Fibroblast of villous mesenchyme (primary cell): ENCODE measurements at regions not wholly inside any gene's neighbourhood (a gene's known extent, or its start where the extent isn't known, plus 50 kb on each side); places are given as distances from the start of the nearest gene placed in this dataset.

Source experiments
- DNase-seq: peaks from one replicate; pipeline ENCODE4 v3.0.0-alpha.2; 2010; ENCODE audit warnings: low read depth
- H3K4me3 ChIP-seq: 2 replicates; pipeline ENCODE4 v1.5.1; 2011; ENCODE audit warnings: low read depth, mild to moderate bottlenecking, low read length
- TF ChIP-seq, protein P1 (sequence below): IDR thresholded peaks from 2 replicates; pipeline ENCODE4 v1.5.1; 2012; ENCODE audit warnings: low read depth, mild to moderate bottlenecking, low read length; ENCODE audit not compliant: insufficient read depth

DNA sequence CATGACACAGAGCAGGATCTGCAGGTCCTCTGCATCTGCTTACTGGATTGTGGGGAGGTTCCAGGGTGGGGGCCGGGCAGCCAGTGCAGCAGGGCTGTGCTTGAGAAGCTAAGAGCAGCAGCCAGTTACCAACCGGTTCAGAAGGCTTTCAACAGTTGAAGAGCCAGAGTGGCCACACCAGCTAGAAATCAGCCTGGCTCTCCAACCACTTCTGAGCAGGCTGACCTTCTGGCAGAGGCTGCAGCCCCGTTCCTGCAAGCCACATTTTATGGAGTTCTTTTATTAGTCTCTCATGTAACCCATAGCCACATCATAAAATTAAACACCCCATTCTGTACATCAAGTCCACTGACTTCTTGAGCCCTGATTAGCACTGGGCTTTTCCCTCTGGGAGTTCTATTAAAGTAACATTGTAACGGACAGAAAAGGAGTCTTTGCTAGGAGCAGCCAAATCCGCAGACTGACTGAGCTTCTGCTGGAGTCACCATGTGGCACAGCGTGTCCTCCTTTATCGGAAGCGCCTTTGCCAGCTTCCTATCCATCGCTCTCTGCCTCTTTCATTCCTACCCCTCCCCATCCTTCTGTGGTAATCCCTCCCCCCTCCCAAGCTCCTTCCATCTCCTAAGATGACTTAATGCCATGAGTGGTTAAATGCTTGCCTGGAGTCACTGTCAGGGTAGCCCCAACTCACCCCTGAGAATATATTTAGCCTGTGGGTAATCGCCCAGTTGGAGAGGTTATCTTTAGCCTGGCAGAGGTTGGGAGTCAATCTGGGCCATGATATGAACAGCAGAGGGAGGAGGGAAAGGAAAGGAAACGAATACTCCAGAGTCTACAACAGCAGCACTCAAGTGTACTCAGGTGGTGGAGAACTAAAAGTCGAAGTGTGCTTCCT lies 138.5 kb upstream of the HES1 start:
- H3K4me3 ChIP-seq, result no peak overlapping the region
- TF ChIP-seq, protein P1, sequence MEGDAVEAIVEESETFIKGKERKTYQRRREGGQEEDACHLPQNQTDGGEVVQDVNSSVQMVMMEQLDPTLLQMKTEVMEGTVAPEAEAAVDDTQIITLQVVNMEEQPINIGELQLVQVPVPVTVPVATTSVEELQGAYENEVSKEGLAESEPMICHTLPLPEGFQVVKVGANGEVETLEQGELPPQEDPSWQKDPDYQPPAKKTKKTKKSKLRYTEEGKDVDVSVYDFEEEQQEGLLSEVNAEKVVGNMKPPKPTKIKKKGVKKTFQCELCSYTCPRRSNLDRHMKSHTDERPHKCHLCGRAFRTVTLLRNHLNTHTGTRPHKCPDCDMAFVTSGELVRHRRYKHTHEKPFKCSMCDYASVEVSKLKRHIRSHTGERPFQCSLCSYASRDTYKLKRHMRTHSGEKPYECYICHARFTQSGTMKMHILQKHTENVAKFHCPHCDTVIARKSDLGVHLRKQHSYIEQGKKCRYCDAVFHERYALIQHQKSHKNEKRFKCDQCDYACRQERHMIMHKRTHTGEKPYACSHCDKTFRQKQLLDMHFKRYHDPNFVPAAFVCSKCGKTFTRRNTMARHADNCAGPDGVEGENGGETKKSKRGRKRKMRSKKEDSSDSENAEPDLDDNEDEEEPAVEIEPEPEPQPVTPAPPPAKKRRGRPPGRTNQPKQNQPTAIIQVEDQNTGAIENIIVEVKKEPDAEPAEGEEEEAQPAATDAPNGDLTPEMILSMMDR, result no peak
- DNase-seq, result peak; percentile 93

DNA sequence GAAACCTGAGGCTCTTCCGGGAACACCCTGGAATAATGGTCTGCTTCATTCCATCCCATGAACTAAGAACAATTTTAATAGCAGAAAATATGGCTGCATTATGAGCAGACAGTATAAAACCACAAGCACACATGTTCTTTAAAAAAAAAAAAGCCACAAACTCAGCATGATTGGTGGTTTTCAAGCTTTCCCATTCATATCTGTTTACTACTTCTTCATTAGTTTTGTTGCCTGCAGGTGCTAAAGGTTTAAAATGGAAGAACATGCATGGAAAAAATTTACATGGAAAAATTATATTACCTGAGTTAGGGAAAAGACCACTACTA lies 137.9 kb upstream of the HES1 start:
- TF ChIP-seq, protein P1, result no peak
- no peak overlapping the region for H3K4me3 ChIP-seq
- no peak for DNase-seq

DNA sequence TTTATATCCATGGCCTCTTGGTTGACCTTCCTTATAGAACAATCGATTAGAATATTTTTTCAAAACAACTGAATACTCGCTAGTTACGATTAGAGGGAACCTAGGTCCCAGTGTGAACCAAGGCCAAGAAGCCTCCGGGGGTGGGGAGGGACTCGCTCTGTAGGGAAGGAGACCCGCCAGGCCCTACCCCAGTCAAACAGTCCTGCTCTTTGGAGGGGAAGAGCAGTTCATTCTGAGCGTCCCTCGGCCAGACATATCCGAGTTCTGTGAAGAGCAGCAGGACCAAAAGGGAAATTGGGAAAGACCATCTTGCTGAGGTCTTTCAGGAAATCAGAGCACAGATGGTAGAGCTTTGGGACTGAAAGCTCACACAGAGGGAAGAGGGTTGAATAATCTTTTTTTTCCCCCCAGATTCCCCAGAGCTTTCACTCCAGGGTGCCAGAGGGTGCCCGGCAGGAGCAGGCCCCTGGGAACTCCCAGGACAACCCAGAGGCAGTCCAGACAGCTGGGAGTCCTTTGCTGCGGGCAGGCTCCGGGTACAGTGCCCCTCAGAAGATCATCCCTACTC lies 137.2 kb upstream of the HES1 start:
- TF ChIP-seq, protein P1, result no peak
- no peak for DNase-seq
- H3K4me3 ChIP-seq, result no peak overlapping the region

DNA sequence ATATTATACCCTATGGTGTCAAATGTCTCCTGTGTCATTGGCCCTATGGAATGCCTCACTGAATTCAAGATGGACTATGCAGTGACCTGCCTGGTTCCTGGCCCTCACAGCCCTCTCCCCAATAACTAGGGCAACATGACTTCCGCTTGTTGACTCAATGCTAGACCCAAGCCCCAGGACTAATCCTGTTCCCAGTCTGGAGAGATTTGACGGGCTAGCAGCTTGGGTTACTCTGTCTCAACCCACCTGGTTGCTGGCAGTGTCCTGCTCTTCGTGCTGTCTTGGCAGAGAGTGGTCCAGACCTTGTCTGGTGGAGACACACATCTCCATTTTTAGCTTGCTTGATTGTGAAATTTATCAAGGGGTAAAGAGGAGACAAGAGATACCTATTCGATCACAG lies 135.8 kb upstream of the HES1 start:
- TF ChIP-seq, protein P1, result no peak
- DNase-seq, result no peak

DNA sequence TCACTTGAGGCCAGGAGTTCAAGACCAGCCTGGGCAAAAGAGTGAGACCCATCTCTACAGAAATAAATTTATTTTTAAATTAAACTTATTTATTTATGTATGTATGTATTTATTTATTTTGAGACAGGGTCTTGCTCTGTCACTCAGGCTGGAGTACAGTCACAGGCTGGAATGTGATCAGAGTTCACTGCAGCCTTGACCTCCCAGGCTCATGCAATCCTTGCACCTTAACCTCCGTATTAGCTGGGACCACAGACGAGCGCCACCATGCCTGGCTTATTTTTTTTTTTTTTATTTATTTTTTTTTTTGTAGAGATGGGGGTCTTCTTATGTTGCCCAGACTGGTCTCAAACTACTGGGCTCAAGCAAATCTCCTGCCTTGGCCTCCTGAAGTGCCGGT lies 135.2 kb upstream of the HES1 start:
- no peak for DNase-seq
- no peak overlapping the region for H3K4me3 ChIP-seq
- TF ChIP-seq, protein P1, result no peak

More for the DNA sequence above, 135.8 kb upstream of the HES1 start:
- H3K4me3 ChIP-seq, result no peak overlapping the region

DNA sequence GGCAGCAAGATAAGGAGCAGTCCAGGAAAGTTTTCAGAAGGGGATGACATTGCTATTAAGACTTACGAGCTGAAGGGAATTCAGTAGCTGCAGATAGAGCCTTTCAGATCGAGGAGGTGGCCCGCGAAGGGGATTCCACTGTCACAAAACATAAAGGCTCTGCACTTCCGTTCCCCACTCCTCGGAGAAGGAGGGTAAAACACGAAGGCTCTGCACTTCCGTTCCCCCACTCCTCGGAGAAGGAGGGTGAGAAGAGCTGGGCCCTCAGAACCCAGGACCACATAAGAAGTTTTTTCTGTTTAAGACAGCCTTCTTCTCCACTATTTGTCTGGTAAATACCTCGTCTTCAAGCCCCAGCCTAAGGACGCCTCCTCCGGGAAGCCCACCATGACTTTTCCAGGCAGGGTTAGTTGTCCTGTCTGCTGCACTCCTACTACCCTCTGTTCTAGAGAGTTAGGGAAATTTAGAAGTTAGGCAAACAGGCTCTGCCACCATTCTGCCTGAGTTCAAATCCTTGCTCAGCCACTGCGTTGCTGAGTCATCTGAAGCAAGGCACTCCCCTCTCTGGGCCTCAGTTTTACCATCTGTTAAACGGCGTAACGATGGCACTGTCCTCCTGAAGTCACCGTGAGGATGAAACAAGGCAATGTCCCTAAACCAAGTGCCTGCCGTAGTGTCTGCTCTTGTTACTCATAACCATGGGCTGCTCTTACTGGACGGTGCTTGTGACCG lies 134.1 kb upstream of the HES1 start:
- DNase-seq, result no peak
- TF ChIP-seq, protein P1, result no peak
- H3K4me3 ChIP-seq, result no peak overlapping the region
